GM18951 (cell line): ENCODE measurements at regions not wholly inside any gene's neighbourhood (a gene's known extent, or its start where the extent isn't known, plus 50 kb on each side); places are given as distances from the start of the nearest gene placed in this dataset.

Experiments
- POLR2A ChIP-seq: IDR thresholded peaks from 4 replicates; pipeline ENCODE4 v1.6.1; 2011; ENCODE audit warnings: mild to moderate bottlenecking; ENCODE audit not compliant: insufficient read length, insufficient read depth; ENCODE audit errors: extremely low read depth
- in situ Hi-C: fragments of 300-500 bp; cut with MboI; formaldehyde crosslinking; loops from one replicate; pipeline ENCODE4 v1.12.0; 2022; ENCODE audit warnings: low sequenced_read_pairs, mixed read lengths, inconsistent platforms; ENCODE audit not compliant: unreplicated experiment

GRCh38 chrX:10052906-10053625 is 85.9 kb downstream of the CLDN34 start:
- in situ Hi-C loops, result no loop called here
- no peak for TF ChIP-seq POLR2A

- in situ Hi-C loops, result no loop called here
- TF ChIP-seq POLR2A, result no peak
Measured at GRCh38 chrX:10054396-10054795, 87.2 kb downstream of the CLDN34 start.

DNA sequence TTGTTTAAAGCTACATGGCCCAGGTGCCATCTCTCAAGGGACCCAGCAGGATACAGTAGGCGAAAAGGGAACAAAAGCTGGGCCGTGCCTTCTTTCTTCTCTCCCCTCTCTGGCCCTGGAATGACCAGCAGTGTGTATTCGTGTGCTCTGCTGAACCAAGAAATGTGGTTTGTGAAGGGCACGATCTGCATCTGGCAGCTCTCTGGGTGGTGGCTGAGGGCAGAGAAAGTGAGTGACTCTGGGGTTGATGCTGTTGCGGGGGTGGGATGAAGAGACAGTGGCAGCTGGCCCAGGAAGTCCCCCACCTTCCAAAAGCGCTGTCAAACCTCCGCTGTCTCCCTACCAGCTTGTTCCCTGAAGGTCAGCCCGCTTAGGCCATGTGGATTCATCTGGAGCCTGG is 88.3 kb downstream of the CLDN34 start:
- TF ChIP-seq POLR2A, result no peak
- in situ Hi-C loops, result no loop called here

- in situ Hi-C loops, result no loop called here
- no peak for TF ChIP-seq POLR2A
Measured at GRCh38 chrX:10062352-10062751, 94.4 kb upstream of the CLCN4 start.

- in situ Hi-C loops, result no loop called here
- TF ChIP-seq POLR2A, result no peak
Measured at GRCh38 chrX:10062980-10063379, 93.8 kb upstream of the CLCN4 start.

DNA sequence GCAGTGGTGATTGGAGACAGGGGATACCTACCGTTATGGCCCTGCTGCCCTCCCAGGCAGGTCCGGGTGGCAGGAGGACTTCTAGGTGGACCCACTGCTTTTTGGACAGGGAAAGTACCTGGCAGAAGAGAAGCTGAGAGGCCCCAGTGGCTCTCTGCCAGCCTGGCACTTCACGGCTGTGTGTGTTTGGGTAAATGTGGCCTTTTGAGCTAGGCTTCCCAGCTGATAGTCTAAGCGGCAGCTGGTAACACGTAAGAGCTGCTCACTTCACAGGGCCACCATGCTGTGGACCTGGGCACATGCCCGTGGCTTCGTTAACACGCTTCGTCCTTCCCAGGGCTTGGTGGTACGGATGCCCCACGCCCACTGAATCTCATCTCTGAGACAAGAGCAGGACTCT is 92.0 kb upstream of the CLCN4 start:
- in situ Hi-C loops, result no loop called here
- TF ChIP-seq POLR2A, result no peak

DNA sequence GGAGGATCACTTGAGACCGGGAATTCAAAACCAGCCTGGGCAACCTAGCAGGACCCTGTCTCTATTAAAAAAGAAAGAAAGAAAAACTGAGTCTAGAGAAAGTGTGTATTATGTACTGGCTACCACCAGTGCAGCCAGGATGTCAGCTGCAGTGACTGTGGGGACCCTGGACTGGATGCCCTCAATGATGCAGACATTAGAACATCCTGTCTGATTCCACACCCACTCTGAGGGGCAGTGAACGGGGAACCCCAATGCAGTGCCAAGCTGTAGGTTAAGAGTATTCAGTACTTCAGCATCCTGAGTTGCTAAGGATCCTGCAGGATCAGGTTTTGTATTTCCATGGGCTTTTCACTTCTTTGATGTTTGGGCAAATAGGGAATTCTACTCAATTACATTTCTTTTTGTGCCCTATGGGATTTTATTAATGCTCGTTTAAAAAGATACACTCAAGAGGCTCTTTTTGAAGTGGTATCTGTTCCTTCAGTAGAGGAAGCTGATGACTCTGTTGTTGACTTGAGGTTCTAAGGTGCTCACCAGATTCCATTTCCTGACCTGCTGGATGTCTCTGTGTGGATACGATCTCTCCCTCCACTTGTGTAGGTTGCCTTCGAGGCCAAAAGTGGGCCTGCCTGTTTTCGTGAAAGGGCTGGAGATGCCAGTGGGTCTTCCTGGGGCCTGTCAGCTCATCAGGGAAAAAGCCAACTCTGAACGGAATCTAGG is 85.9 kb upstream of the CLCN4 start:
- in situ Hi-C loops, result no loop called here
- TF ChIP-seq POLR2A, result no peak

DNA sequence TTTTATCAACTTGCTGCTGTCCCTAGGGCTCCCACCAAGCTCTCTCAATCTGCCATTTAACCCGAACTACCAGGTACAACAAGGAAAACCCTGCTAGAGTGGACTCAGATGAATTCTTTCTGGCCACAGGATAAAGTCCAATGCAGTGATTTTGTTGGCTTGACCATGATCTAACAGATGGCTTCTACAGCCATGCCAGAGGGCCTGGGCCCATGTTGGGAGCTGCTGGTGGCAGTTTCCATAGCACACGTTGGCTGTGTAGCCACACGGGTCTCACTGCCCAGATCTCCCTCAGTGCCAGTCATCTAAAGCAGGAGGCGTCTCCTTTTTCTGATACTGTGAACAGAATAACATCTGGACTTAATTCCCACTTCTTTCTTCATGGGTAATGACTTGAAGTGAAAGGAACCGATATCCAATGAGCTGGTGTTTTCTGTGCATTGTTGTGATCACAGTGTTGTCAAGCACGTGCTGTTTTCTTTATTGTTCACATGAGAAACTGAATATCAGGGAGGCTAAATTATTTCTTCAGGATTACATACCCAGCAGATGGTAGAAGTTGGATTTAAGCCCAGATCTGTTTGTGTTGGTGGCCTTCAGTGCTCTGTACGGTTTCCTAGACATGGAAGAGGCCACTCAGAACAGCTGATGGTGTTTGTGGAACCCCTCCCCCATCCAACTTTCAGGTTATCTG is 85.2 kb upstream of the CLCN4 start:
- TF ChIP-seq POLR2A, result no peak
- in situ Hi-C loops, result no loop called here

GRCh38 chrX:10072786-10073568 is 83.8 kb upstream of the CLCN4 start:
- no peak for TF ChIP-seq POLR2A
- in situ Hi-C loops, result no loop called here

GRCh38 chrX:10073671-10074070 is 83.1 kb upstream of the CLCN4 start:
- TF ChIP-seq POLR2A, result no peak
- in situ Hi-C loops, result no loop called here

GRCh38 chrX:10074241-10074941 is 82.4 kb upstream of the CLCN4 start:
- no peak for TF ChIP-seq POLR2A
- in situ Hi-C loops, result no loop called here

GRCh38 chrX:10076765-10077164 is 80.0 kb upstream of the CLCN4 start:
- in situ Hi-C loops, result no loop called here
- no peak for TF ChIP-seq POLR2A
